GM19397 (cell line): ENCODE measurements at regions not wholly inside any gene's neighbourhood (a gene's known extent, or its start where the extent isn't known, plus 50 kb on each side); places are given as distances from the start of the nearest gene placed in this dataset.

Source experiments
- ATAC-seq: cut with Tn5 transposase; IDR thresholded peaks from one replicate; pipeline ENCODE4 v1.9.1; 2021; ENCODE audit warnings: mild to moderate bottlenecking, moderate library complexity; ENCODE audit not compliant: unreplicated experiment

- ATAC-seq = no peak
These were observed 460.3 kb downstream of the UTRN start for GRCh38 chr6:144745439-144745838.

- no peak for ATAC-seq
These were observed 461.9 kb downstream of the UTRN start for GRCh38 chr6:144746902-144747469.

GRCh38 chr6:144749263-144749662 is 464.1 kb downstream of the UTRN start:
- no peak for ATAC-seq

- peak; percentile 92 for ATAC-seq
These were observed 468.0 kb downstream of the UTRN start for GRCh38 chr6:144753023-144753705.

- no peak for ATAC-seq
These were observed 471.3 kb downstream of the UTRN start for GRCh38 chr6:144756469-144756868.

DNA sequence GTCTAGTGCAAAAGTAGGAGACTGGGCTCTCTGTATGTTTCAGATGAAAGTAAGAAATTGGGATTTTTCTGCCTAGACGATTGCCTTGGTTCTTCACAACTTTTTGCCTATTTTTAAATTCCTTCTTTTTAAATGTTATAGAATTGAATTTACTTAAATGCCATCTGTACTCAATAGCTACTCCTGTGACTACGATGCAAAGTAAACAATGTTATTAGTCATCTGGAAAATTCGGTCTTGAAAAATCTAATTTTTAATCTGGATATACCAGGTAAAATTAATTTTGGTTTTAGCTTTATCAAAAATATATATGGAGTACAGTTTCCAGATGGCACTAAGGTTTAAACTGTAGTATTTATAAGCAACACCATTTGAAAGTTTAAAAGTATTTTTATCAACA is 472.2 kb downstream of the UTRN start:
- ATAC-seq = no peak

GRCh38 chr6:144757730-144758129 is 472.6 kb downstream of the UTRN start:
- no peak for ATAC-seq

GRCh38 chr6:144758602-144759001 is 473.5 kb downstream of the UTRN start:
- ATAC-seq = no peak

GRCh38 chr6:144762469-144762868 is 477.3 kb downstream of the UTRN start:
- no peak for ATAC-seq

DNA sequence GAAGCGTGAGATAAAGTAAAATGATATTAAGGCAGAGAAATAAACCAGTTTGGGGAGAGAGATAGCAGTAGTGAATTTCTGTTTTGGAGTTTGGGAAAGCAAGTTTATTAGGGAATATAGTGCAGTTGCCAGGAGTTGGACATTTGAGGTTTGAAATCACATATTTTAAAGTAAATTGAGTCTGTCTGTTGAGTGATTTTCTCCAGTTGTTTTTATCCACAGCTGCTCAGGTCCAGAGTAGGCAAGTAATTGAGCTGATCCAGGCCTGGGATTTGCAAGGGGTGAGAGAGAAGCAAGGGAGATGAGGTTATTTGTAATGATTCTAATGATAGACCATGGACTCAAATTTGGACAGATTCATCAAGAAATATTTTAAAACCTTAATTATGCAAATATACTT is 481.9 kb downstream of the UTRN start:
- no peak for ATAC-seq

DNA sequence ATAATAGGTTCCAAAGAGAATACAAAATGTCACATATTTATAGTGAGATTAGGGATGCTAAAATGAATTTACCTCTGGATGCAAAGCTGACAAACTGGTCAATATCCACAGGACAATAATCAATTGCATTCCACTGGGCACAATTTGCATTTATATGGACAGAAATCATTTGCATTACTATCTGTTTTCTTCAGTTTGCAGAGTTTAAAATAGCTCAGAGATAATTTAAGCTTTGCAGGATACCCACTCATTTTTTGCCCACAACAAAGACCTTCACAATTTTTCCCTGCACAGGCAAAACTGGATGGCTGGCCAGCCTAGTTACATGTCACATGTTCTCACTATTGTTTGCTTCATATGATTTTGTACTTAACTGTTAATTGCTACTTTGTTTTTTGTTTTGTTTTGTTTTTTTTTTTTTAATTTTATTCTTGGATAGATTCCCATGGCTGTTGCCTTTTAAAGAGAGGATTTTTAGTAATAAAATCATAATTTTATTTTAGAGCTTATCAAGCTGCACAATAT is 483.5 kb downstream of the UTRN start:
- ATAC-seq = no peak

GRCh38 chr6:144769142-144769541 is 484.0 kb downstream of the UTRN start:
- ATAC-seq = no peak

DNA sequence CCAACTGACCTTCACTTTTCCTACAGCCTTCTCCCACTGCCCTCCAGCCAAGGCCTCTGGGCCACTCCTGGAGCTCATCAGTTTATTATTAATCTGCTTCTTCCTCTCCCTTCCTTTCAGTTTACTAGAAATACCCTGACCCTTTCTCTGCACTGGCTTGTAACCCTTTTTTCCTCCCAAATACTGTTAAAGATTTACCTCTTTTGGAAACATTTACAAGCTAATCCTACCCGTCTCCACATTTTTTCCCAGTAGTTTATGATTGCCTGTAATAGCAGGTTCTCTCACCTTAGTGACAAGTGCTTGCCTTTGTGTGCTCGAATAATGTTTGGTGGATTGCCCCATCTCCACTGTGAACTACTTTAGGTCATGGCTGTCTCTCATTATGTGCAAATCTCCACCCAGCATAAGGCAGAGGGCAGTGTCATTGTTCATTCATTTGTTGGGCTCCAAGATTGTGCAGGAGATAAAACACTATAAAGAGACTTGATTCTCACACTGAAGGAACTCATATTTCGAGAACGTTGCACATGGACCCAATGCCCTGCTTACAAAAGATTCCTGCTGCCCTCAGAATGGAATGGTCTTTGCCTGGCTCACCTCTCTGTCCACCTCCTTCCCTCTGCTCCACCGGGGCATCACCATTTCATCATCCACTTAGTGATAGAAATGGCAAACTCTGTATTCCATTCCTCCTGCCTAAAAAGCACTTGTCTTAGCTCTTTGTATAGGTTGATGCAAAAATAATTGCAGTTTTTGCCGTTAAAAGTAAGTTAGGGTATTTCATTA is 491.1 kb downstream of the UTRN start:
- ATAC-seq = no peak

GRCh38 chr6:144777249-144777648 is 492.1 kb downstream of the UTRN start:
- no peak for ATAC-seq

- ATAC-seq = no peak
These were observed 492.9 kb downstream of the UTRN start for GRCh38 chr6:144778056-144778455.

DNA sequence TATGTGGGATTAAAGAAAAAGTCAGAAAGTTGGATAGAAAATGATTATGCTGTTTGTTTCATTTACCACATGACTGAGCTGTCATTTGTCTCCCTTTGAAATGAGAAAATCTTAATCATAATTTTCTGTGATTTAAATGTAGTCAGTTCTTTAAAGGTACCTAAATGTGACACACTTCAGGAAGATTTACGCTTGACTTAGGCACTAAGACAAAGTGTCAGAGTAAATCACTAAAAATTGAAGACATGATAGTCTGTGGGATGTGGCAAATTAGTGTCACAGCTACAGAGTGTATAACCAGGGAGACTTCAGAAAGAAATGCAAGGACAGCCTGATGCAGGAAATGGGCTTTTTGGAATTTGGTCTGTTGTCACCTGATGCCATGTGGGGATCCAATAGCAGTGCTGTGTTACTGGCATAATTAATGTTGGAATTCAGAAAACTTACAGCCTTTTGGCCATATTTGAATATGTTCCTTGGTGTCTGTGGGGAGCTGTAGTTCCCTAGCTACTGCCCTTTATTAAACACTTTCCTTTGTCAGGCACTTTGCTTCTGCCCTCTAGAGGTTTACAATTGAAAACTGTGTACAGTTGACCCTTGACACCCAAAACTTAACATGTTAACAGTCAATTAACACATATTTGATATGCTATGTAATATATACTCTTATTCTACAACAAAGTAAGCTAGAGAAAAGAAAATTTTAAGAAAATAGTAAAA is 493.8 kb downstream of the UTRN start:
- no peak for ATAC-seq

DNA sequence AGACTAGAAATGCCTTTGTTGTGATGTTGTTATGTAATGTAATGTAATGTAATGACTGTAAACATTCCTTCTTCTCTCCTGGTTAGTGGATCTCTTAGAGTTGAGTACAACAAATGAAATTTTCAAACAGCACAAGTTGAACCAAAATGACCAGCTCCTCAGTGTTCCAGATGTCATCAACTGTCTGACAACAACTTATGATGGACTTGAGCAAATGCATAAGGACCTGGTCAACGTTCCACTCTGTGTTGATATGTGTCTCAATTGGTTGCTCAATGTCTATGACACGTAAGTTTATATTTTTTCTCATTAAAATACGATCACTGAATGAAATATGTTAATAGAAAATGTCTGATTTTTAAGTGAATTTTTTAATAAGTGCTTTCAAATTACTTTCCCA is 496.7 kb downstream of the UTRN start:
- ATAC-seq = no peak

DNA sequence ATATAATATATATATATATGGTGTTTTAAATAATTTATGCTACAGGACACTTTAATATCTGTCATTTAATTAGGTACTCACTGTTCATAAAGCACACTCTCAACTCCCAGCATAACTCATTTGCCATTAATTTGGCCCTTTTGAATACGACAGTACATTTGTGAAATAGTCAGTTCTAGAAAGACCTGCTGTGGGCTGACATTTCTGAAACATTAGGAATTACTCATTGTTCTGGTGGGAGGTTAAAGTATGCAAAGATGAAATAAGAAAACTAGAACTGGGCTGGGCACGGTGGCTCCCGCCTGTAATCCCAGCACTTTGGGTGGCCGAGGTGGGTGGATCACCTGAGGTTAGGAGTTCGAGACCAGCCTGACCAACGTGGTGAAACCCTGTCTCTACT is 497.5 kb downstream of the UTRN start:
- no peak for ATAC-seq

- no peak for ATAC-seq
These were observed 499.9 kb downstream of the UTRN start for GRCh38 chr6:144785056-144785455.

- no peak for ATAC-seq
These were observed 501.7 kb downstream of the UTRN start for GRCh38 chr6:144786825-144787224.

GRCh38 chr6:144793744-144794143 is 508.6 kb downstream of the UTRN start:
- ATAC-seq = no peak
